Naive thymus-derived CD4-positive, alpha-beta T cell (primary cell): ENCODE measurements at regions not wholly inside any gene's neighbourhood (a gene's known extent, or its start where the extent isn't known, plus 50 kb on each side); places are given as distances from the start of the nearest gene placed in this dataset.

Source experiments
- ATAC-seq: fragments of 150-1000 bp; cut with Tn5 transposase; 2 replicates; pipeline ENCODE4 v1.10.0; 2021; ENCODE audit warnings: mild to moderate bottlenecking, moderate library complexity
- CTCF ChIA-PET: fragments of 350-600 bp; sonication (Branson Sonifier 250); formaldehyde crosslinking; loops from one replicate; lab custom pipeline; 2021; ENCODE audit warnings: antibody characterized with exemption; lab: Charles Lee
- POLR2A ChIA-PET: fragments of 350-600 bp; sonication (Branson Sonifier 250); formaldehyde crosslinking; loops from one replicate; lab custom pipeline; 2021; ENCODE audit warnings: antibody characterized with exemption, inconsistent platforms; lab: Charles Lee
- DNase-seq, 9 donors: peaks; one replicate each; pipeline versions ENCODE4 v3.0.0 to v3.0.0-alpha.2; 2020 to 2022; ENCODE audit warnings: mixed read lengths in 1 of 9
- H3K27ac ChIP-seq: one replicate; pipeline ENCODE4 v1.7.0; 2013; ENCODE audit warnings: mild to moderate bottlenecking, low read depth, low read length, moderate library complexity
- H3K27me3 ChIP-seq, 2 donors: one replicate each; pipeline ENCODE4 v1.7.0; 2013; ENCODE audit warnings: low read length in 2 of 2, mild to moderate bottlenecking in 2 of 2, moderate library complexity in 2 of 2; ENCODE audit not compliant: control insufficient read depth in 2 of 2, insufficient read depth in 2 of 2
- H3K36me3 ChIP-seq, 3 experiments: 1 replicate in 2 of 3; 2 replicates in 1 of 3; pipeline ENCODE4 v1.7.0; 2013; ENCODE audit warnings: low read length in 3 of 3, mild to moderate bottlenecking in 3 of 3, moderate library complexity in 1 of 3; ENCODE audit not compliant: insufficient read depth in 3 of 3, control insufficient read depth in 2 of 3
- H3K4me1 ChIP-seq, 2 donors: one replicate each; pipeline ENCODE4 v1.7.0; 2013; ENCODE audit warnings: low read length in 2 of 2, mild to moderate bottlenecking in 2 of 2, moderate library complexity in 1 of 2; ENCODE audit not compliant: control insufficient read depth in 2 of 2, insufficient read depth in 2 of 2
- H3K4me3 ChIP-seq: 2 replicates; pipeline ENCODE4 v1.7.0; 2013; ENCODE audit warnings: mild to moderate bottlenecking, low read length
- H3K9me3 ChIP-seq, 3 experiments: 1 replicate in 2 of 3; 2 replicates in 1 of 3; pipeline ENCODE4 v1.7.0; 2013; ENCODE audit warnings: low read length in 3 of 3; ENCODE audit not compliant: control insufficient read depth in 2 of 3
- H3K27ac Mint-ChIP-seq, 9 donors: one replicate each; pipeline ENCODE4 v1.8.0; 2020 to 2022; ENCODE audit warnings: mixed read lengths in 9 of 9, mild to moderate bottlenecking in 8 of 9, moderate library complexity in 5 of 9, inconsistent platforms in 2 of 9
- H3K27me3 Mint-ChIP-seq, 5 donors: one replicate each; pipeline ENCODE4 v1.8.0; 2021 to 2022; ENCODE audit warnings: mixed read lengths in 5 of 5, mild to moderate bottlenecking in 1 of 5
- H3K36me3 Mint-ChIP-seq, 5 donors: one replicate each; pipeline ENCODE4 v1.8.0; 2020 to 2022; ENCODE audit warnings: mixed read lengths in 5 of 5, mild to moderate bottlenecking in 3 of 5, inconsistent platforms in 1 of 5
- H3K4me1 Mint-ChIP-seq, 7 donors: one replicate each; pipeline ENCODE4 v1.8.0; 2020 to 2022; ENCODE audit warnings: mixed read lengths in 7 of 7, mild to moderate bottlenecking in 3 of 7, inconsistent platforms in 1 of 7
- H3K4me3 Mint-ChIP-seq, 10 donors: one replicate each; pipeline ENCODE4 v1.8.0; 2020 to 2022; ENCODE audit warnings: mild to moderate bottlenecking in 10 of 10, mixed read lengths in 10 of 10, moderate library complexity in 6 of 10, inconsistent platforms in 2 of 10
- H3K9me3 Mint-ChIP-seq, 11 donors: one replicate each; pipeline ENCODE4 v1.8.0; 2020 to 2022; ENCODE audit warnings: mixed read lengths in 11 of 11, mild to moderate bottlenecking in 4 of 11, inconsistent platforms in 1 of 11, moderate library complexity in 1 of 11
- intact Hi-C, 2 donors: fragments of 100-400 bp; cut with micrococcal nuclease; formaldehyde crosslinking; loops; one replicate each; pipeline ENCODE4 v1.15.1; 2023

DNA sequence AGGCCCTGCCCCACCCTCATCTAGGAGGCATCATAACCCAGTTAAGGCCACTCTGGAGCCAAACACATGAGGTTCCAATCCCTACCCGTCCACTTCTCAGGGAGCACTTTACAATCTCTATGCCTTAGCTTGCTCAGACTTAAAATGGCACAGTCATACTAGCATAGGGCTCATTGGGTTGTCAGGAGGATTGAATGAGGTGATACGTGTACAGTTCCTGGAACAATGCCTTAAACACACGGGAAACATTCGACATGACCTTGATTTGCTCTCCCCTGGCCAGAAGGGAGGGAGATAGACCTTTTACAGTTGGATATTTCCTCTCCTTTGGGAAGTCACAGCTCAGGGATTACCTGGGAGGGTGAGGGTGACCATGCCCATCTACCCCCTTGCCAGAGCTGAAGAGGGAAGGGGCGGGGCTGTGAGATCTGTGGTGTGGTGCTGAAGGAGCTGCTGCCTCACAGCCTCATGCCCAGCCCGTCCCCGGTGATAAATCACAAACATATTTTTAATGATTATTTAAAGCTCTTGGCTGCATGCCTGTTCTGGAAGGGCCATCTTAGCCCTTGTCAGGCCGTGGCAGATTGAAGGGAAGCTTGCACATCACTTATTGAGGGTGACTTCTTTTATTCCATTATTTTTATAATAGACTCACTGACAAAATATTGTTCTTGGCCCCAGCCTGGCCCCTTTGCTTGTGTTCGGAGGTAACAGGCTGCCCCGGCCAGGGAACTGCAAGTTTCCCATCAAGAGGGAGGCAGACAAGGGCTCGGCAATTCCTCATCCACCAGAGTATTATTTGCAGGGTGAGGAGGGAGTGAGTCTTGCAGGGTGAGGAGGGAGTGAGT is 83.4 kb downstream of the FOXD2 start:
- Histone ChIP-seq H3K27ac (no peak overlapping the region), H3K4me3 (no peak overlapping the region), H3K36me3 (no peaks in the 10 kb centered on the region), H3K9me3 (no peaks in the 10 kb centered on the region), H3K27me3 (no peaks in the 10 kb centered on the region), H3K4me1 (no peaks in the 10 kb centered on the region)
- DNase-seq: no peak
- intact Hi-C loops: no loop called here
- Mint-ChIP-seq H3K9me3 (peaks cover 0 to 3% (median 0%) of the 10 kb centered on the region in 11 donors), H3K36me3 (no peaks in the 10 kb centered on the region), H3K4me1 (peaks cover 0 to 2% (median 0%) of the 10 kb centered on the region in 7 donors), H3K27ac (no peak overlapping the region), H3K4me3 (no peak overlapping the region), H3K27me3 (peaks cover 21 to 77% (median 53%) of the 10 kb centered on the region in 5 donors)
- no peak for ATAC-seq
- ChIA-PET POLR2A (no interaction called here), CTCF (no interaction called here)

DNA sequence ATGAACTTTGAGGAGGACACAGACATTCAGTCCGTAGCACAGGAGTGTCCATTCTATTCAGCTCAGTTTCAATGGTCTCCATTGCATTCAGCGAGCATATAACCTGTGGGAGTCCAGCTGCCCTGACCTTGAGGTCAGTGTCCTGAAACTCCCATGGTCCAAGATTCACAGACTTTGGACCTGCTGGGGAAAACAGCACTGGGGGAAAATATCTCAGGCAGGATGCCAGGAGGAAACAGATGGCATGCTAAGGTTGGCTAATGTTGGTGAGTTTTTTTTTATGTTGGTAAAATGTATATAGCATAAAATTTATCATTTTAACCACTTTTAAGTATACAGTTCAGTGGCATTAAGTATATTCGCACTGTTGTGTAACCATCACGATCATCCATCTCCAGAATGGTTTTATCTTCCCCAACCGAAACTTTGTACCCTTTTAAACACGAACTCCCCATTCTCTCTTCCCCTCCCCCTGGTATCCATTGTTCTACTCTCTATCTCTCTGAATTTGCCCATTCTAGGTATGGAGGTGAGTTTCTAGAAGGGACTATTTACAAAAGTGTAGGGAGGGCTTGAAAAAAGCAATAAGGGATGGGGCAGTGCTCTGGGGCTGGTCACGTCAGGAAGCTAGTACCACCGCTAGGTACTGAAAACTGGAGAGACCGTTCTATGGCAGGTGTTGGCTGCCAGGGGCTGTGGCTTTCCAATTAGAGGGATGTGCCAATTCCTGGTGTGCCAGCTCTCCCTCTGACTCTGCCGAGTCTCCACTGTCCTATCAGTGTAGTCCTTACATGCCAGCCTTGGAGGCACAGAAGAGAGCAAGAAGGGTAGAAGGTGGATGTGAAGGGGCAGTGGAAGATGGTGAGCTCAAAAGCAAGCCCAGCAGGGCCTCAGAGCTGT is 85.3 kb downstream of the FOXD2 start:
- ChIA-PET CTCF (no interaction called here), POLR2A (no interaction called here)
- Histone ChIP-seq H3K27ac (no peak overlapping the region), H3K4me1 (no peaks in the 10 kb centered on the region), H3K9me3 (no peaks in the 10 kb centered on the region), H3K36me3 (no peaks in the 10 kb centered on the region), H3K4me3 (no peak overlapping the region), H3K27me3 (no peaks in the 10 kb centered on the region)
- DNase-seq (no peak), ATAC-seq (no peak)
- no peak overlapping the region for H3K27ac Mint-ChIP-seq
- H3K36me3 Mint-ChIP-seq: peaks cover 0 to 5% (median 0%) of the 10 kb centered on the region in 5 donors
- intact Hi-C loops: no loop called here
- H3K4me1 Mint-ChIP-seq: peaks cover 0 to 2% (median 0%) of the 10 kb centered on the region in 7 donors
- peaks cover 0 to 18% (median 5%) of the 10 kb centered on the region in 11 donors for H3K9me3 Mint-ChIP-seq
- H3K27me3 Mint-ChIP-seq: peaks cover 15 to 78% (median 58%) of the 10 kb centered on the region in 5 donors
- H3K4me3 Mint-ChIP-seq: no peak overlapping the region

DNA sequence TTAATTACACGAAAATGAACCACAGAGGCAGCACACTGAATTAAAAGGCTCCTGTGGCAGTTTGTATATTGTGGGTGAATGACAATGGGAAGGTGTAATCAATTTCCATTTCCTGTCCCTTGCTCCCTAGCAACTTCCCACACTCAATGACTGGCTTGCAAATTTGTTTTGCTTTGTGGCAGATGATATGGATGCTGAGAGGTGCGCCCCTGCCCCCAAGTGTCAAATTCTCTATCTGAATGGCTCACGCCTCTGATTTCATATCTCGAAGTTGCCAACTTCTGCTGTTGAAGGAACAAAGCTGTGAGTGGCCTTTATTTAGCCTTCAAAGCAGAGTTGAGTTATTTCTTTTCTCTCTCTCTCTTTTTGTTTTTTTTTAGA is 86.0 kb downstream of the FOXD2 start:
- H3K9me3 ChIP-seq: no peaks in the 10 kb centered on the region
- H3K4me1 ChIP-seq: no peaks in the 10 kb centered on the region
- Mint-ChIP-seq H3K9me3 (peaks cover 0 to 25% (median 10%) of the 10 kb centered on the region in 11 donors), H3K27ac (no peak overlapping the region), H3K4me1 (peaks cover 0 to 2% (median 0%) of the 10 kb centered on the region in 7 donors), H3K27me3 (peaks cover 17 to 77% (median 61%) of the 10 kb centered on the region in 5 donors), H3K4me3 (no peak overlapping the region), H3K36me3 (peaks cover 0 to 8% (median 1%) of the 10 kb centered on the region in 5 donors)
- intact Hi-C loops: no loop called here
- no peaks in the 10 kb centered on the region for H3K27me3 ChIP-seq
- CTCF ChIA-PET: no interaction called here
- no peak for DNase-seq
- H3K36me3 ChIP-seq: no peaks in the 10 kb centered on the region
- no peak for ATAC-seq
- no peak overlapping the region for H3K27ac ChIP-seq
- POLR2A ChIA-PET: interaction anchor here (0.6 kb wide), 1 partner anchor 16 kb away, joined by 3 read pairs; no protein-coding TSS in a partner anchor
- H3K4me3 ChIP-seq: no peak overlapping the region

DNA sequence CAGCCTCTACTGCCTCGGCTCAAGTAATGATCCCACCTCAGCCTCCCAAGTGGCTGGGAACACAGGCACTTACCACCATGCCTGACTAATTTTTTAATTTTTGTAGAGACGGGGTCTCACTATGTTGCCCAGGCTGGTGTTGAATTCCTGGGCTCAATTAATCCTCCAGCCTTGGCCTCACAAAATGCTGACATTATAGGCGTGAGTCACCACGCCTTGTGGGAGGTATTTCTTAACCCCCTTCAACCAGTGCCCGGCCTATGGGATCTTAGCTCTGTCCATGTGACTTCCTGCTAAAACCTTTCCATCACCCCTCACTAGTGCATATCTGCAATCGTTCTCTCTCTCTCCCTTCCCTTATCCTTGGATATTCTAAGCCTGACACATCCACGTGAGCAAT is 86.4 kb downstream of the FOXD2 start:
- Mint-ChIP-seq H3K4me3 (no peak overlapping the region), H3K4me1 (peaks cover 0 to 2% (median 0%) of the 10 kb centered on the region in 7 donors), H3K27me3 (peaks cover 17 to 72% (median 60%) of the 10 kb centered on the region in 5 donors), H3K9me3 (peaks cover 0 to 29% (median 10%) of the 10 kb centered on the region in 11 donors), H3K27ac (no peak overlapping the region), H3K36me3 (peaks cover 0 to 8% (median 1%) of the 10 kb centered on the region in 5 donors)
- ChIA-PET CTCF (no interaction called here), POLR2A (interaction anchor here (0.6 kb wide), 1 partner anchor 15 kb away, joined by 3 read pairs; no protein-coding TSS in a partner anchor)
- ATAC-seq (no peak), DNase-seq (no peak)
- intact Hi-C loops: no loop called here
- Histone ChIP-seq H3K4me1 (no peaks in the 10 kb centered on the region), H3K27ac (no peak overlapping the region), H3K9me3 (peaks cover 0 to under 1% (median 0%) of the 10 kb centered on the region in 3 experiments), H3K36me3 (no peaks in the 10 kb centered on the region), H3K4me3 (no peak overlapping the region), H3K27me3 (no peaks in the 10 kb centered on the region)

DNA sequence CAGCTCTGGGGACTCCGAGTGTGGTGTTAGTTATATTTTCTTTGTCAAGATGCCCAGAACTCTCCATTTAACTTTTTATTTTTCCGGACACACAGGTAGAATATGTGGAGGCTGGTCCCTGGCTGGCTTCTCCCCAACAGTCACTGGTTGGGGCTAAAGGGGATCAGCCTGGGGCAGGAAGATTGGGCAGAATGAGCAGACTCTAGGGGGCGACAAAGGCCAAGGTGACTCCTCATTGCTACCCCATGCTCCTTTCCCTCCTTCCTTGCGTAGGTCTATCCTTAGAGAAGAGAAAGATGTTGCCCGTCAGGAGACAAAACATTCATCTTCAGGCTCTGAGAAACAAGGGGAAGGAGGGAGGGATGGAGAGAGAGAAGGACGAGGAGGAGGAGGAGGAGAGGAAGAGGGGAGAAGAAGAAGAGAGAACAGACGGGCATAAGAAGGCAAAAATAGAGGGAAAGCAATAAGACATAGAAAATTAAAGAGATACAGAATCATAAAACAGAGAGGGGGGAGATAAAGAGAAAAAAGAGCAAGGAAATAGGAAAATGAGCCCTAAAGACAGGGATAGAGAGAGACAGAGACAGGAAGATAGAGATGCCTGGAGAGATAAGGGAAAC is 89.9 kb downstream of the FOXD2 start:
- no peaks in the 10 kb centered on the region for H3K36me3 ChIP-seq
- peaks cover 0 to 14% (median 1%) of the 10 kb centered on the region in 5 donors for H3K36me3 Mint-ChIP-seq
- peaks cover 36 to 94% (median 81%) of the 10 kb centered on the region in 5 donors for H3K27me3 Mint-ChIP-seq
- H3K27me3 ChIP-seq: no peaks in the 10 kb centered on the region
- ChIA-PET CTCF (no interaction called here), POLR2A (no interaction called here)
- H3K4me1 ChIP-seq: no peaks in the 10 kb centered on the region
- peaks cover 0 to 2% (median 0%) of the 10 kb centered on the region in 7 donors for H3K4me1 Mint-ChIP-seq
- peaks cover 0 to 5% (median 0%) of the 10 kb centered on the region in 3 experiments for H3K9me3 ChIP-seq
- no peak overlapping the region for H3K4me3 ChIP-seq
- intact Hi-C loops: no loop called here
- ATAC-seq (no peak), DNase-seq (no peak)
- no peak overlapping the region for H3K27ac ChIP-seq
- H3K27ac Mint-ChIP-seq: no peak overlapping the region
- peaks cover 0 to 42% (median 16%) of the 10 kb centered on the region in 11 donors for H3K9me3 Mint-ChIP-seq
- no peak overlapping the region for H3K4me3 Mint-ChIP-seq

DNA sequence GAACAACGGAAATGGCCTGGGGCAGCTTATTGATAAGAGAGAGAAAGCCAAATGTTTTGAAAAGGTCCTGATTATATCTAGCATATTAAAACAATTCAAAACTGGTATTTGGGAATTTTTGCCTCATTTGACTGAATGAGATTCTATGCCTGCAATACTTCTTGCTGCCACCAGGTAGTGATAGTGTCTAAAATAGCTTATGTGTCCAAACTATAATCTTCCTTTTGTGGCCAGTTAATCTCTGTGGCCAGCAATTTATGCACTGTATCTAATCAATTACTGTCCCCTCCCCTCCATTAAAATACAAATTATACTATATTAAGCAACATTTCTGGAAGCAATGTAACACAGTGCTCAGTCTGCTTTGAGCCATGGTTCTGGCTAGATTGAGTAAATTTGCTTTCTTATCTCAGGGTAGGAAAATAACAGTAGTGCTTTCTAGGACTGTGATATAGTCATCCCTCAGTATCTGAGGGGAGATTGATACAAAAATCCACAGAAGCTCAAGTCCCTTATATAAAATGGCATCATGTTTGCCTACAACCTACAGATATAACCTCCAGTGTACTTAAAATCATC is 91.8 kb downstream of the FOXD2 start:
- ChIA-PET CTCF (no interaction called here), POLR2A (no interaction called here)
- peaks cover 0 to 14% (median 1%) of the 10 kb centered on the region in 5 donors for H3K36me3 Mint-ChIP-seq
- ATAC-seq: no peak
- DNase-seq: no peak
- H3K27me3 ChIP-seq: peaks cover 0 to 3% of the 10 kb centered on the region in 2 donors
- peaks cover 0 to 5% (median 0%) of the 10 kb centered on the region in 3 experiments for H3K9me3 ChIP-seq
- no peak overlapping the region for H3K4me3 ChIP-seq
- peaks cover 0 to 42% (median 16%) of the 10 kb centered on the region in 11 donors for H3K9me3 Mint-ChIP-seq
- H3K4me1 ChIP-seq: no peaks in the 10 kb centered on the region
- H3K36me3 ChIP-seq: no peaks in the 10 kb centered on the region
- intact Hi-C loops: no loop called here
- peaks cover 47 to 85% (median 81%) of the 10 kb centered on the region in 5 donors for H3K27me3 Mint-ChIP-seq
- no peak overlapping the region for H3K27ac ChIP-seq
- no peak overlapping the region for H3K4me3 Mint-ChIP-seq
- H3K27ac Mint-ChIP-seq: no peak overlapping the region
- H3K4me1 Mint-ChIP-seq: peaks cover 3 to 14% (median 9%) of the 10 kb centered on the region in 7 donors
